Psoas muscle (tissue), 7 donors: ENCODE measurements at regions not wholly inside any gene's neighbourhood (a gene's known extent, or its start where the extent isn't known, plus 50 kb on each side); places are given as distances from the start of the nearest gene placed in this dataset.
"Not testable (repeated sequence)": the region's sequence is repeated elsewhere in the genome, so short reads cannot be mapped to it uniquely, and the experiment has no call there.

Source experiments
- ATAC-seq, 4 donors: fragments of 200-7000 bp; cut with Tn5 transposase; one replicate each; pipeline ENCODE4 v1.9.1; 2020; ENCODE audit warnings: moderate library complexity in 3 of 4, mild to moderate bottlenecking in 2 of 4
- DNase-seq, 2 donors: peaks; one replicate each; pipeline ENCODE4 v3.0.0-alpha.2; 2020
- H3K27ac ChIP-seq: fragments of 200-600 bp; one replicate; pipeline ENCODE4 v1.8.0; 2022
- H3K27me3 ChIP-seq, 3 donors: fragments of 200-600 bp in 1 of 3; one replicate each; pipeline versions ENCODE4 v1.6.1 to v1.8.0; 2013 to 2022; ENCODE audit warnings: low read length in 2 of 3, mild to moderate bottlenecking in 2 of 3, moderate library complexity in 1 of 3; ENCODE audit not compliant: insufficient read depth in 3 of 3
- H3K36me3 ChIP-seq, 2 donors: fragments of 200-600 bp in 1 of 2; one replicate each; pipeline versions ENCODE4 v1.6.1 to v1.8.0; 2013 to 2022; ENCODE audit warnings: low read depth in 1 of 2, mild to moderate bottlenecking in 1 of 2, moderate library complexity in 1 of 2; ENCODE audit not compliant: insufficient read depth in 1 of 2
- H3K4me1 ChIP-seq: fragments of 200-600 bp; one replicate; pipeline ENCODE4 v1.8.0; 2022
- H3K4me3 ChIP-seq: fragments of 200-600 bp; one replicate; pipeline ENCODE4 v1.8.0; 2022; ENCODE audit warnings: mild to moderate bottlenecking
- H3K9me3 ChIP-seq: fragments of 200-600 bp; one replicate; pipeline ENCODE4 v1.8.0; 2022
- WGBS, 3 donors: extraction: QIAGEN DNeasy Blood & Tissue Kit; methylation state at CpG; one replicate each; pipeline versions ENCODE4 v1.1.6 to v1.1.7; 2013; 5-methylcytosine and 5-hydroxymethylcytosine counted together
- intact Hi-C, 2 donors: fragments of 100-400 bp; cut with DNase I; formaldehyde crosslinking; loops; one replicate each; pipeline versions ENCODE4 v1.11.0 to v1.14.2; 2022
- TF ChIP-seq, protein P1 (sequence below): fragments of 200-600 bp; IDR thresholded peaks from one replicate; pipeline ENCODE4 v1.8.0; 2022; ENCODE audit warnings: antibody characterized with exemption
- donor health status: healthy with polysubstance abuse.
- donor health status: DM: no; HTN: no; CAD: no; lungs with moderate emphysema.
- donor health status: Bipolar disorder and iron deficiency.
- donor health status: healthy.
- donor health status: DM: yes; HTN: yes; CAD: no.
- donor health status: DM: no; HTN: no; CAD: no.
- donor health status: DM: yes; HTN: yes; CAD: no.

GRCh38 chr10:45160271-45160670, 155.1 kb downstream of the OR13A1 start:
- no peaks in the 10 kb centered on the region for H3K36me3 ChIP-seq
- ATAC-seq (no peak), DNase-seq (no peak)
- H3K4me3 ChIP-seq, result no peak overlapping the region
- intact Hi-C loops, result no loop called here
- TF ChIP-seq, protein P1, sequence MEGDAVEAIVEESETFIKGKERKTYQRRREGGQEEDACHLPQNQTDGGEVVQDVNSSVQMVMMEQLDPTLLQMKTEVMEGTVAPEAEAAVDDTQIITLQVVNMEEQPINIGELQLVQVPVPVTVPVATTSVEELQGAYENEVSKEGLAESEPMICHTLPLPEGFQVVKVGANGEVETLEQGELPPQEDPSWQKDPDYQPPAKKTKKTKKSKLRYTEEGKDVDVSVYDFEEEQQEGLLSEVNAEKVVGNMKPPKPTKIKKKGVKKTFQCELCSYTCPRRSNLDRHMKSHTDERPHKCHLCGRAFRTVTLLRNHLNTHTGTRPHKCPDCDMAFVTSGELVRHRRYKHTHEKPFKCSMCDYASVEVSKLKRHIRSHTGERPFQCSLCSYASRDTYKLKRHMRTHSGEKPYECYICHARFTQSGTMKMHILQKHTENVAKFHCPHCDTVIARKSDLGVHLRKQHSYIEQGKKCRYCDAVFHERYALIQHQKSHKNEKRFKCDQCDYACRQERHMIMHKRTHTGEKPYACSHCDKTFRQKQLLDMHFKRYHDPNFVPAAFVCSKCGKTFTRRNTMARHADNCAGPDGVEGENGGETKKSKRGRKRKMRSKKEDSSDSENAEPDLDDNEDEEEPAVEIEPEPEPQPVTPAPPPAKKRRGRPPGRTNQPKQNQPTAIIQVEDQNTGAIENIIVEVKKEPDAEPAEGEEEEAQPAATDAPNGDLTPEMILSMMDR, result no peak
- 64 to 88% (median 84%) methylated on average over 1 of the region's 1 CpG for WGBS, 3 donors
- H3K27ac ChIP-seq, result no peak overlapping the region
- H3K9me3 ChIP-seq, result no peaks in the 10 kb centered on the region
- H3K27me3 ChIP-seq, result no peaks in the 10 kb centered on the region
- no peaks in the 10 kb centered on the region for H3K4me1 ChIP-seq

GRCh38 chr10:45163315-45163975, 152.0 kb downstream of the OR13A1 start:
- 75 to 87% (median 86%) methylated on average over 3 of the region's 3 CpGs for WGBS, 3 donors
- H3K4me1 ChIP-seq, result no peaks in the 10 kb centered on the region
- no peak overlapping the region for H3K27ac ChIP-seq
- TF ChIP-seq, protein P1, result no peak
- no peaks in the 10 kb centered on the region for H3K36me3 ChIP-seq
- no peak for DNase-seq
- no peak overlapping the region for H3K4me3 ChIP-seq
- no peaks in the 10 kb centered on the region for H3K9me3 ChIP-seq
- intact Hi-C loops, result no loop called here
- ATAC-seq, result no peak
- H3K27me3 ChIP-seq, result no peaks in the 10 kb centered on the region

GRCh38 chr10:45175520-45176118, 139.8 kb downstream of the OR13A1 start:
- H3K4me3 ChIP-seq, H3K27me3 ChIP-seq, ATAC-seq, intact Hi-C loops, DNase-seq, H3K27ac ChIP-seq, H3K9me3 ChIP-seq, H3K4me1 ChIP-seq, H3K36me3 ChIP-seq: not testable (repeated sequence)
- WGBS, 3 donors, result 65 to 77% (median 67%) methylated on average over 8 of the region's 8 CpGs

DNA sequence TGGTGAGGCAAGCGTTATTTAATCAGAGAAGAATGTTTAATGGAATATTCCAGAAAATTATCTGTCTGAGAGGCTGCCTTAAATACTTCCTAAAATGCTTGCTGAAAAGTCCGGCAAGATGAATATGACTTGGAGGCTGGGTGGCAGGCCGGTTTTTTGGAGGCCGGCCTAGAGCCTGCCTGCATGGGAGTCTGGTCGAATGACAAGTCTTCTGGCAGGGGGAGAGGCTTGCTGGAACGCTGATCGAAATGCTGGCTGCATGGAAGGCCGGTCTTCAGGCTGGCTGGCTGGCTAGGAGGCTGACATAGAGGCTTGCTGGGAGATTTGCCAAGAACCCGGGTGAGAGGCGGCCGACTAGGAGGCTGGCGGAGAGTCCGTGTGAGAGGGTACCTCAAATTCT, 135.7 kb downstream of the OR13A1 start:
- no peak overlapping the region for H3K4me3 ChIP-seq
- no peaks in the 10 kb centered on the region for H3K4me1 ChIP-seq
- TF ChIP-seq, protein P1, result no peak
- H3K27me3 ChIP-seq, result peaks cover 0 to 2% (median 0%) of the 10 kb centered on the region in 3 donors
- peak in 1 of 2 donors; percentile 35 for DNase-seq
- H3K36me3 ChIP-seq, result no peaks in the 10 kb centered on the region
- no peak for ATAC-seq
- WGBS, 3 donors, result 38 to 51% (median 48%) methylated on average over 13 of the region's 13 CpGs
- intact Hi-C loops, result no loop called here
- no peaks in the 10 kb centered on the region for H3K9me3 ChIP-seq
- H3K27ac ChIP-seq, result no peak overlapping the region

DNA sequence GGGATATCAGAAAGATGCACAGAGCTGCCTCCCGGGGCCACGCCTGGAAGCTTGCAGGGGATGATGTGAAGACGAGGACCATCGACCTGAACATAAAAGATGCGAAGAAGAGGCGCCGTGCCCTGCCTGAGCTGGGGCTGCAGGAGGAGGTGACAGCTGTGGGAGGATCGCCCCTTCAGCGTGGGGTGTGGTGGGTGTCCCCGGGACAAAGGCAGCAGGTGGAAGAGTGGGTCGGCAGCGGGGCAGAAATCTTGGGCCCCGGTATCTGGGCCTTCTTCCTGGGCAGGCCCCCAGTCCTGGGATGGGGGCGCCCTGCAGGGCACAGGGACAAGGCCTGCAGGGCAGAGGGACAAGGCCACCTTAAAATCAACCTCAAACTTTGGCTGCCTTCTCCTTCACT, 134.9 kb downstream of the OR13A1 start:
- Histone ChIP-seq H3K9me3 (no peaks in the 10 kb centered on the region), H3K27ac (no peak overlapping the region), H3K4me3 (no peak overlapping the region), H3K4me1 (no peaks in the 10 kb centered on the region), H3K36me3 (no peaks in the 10 kb centered on the region), H3K27me3 (peaks cover 0 to 2% (median 0%) of the 10 kb centered on the region in 3 donors)
- 93 to 96% (median 95%) methylated on average over 13 to 14 of the region's 14 CpGs for WGBS, 3 donors
- DNase-seq (no peak), ATAC-seq (no peak)
- intact Hi-C loops, result no loop called here
- TF ChIP-seq, protein P1, result no peak
